ENCODE measurements at regions not wholly inside any gene's neighbourhood (a gene's known extent, or its start where the extent isn't known, plus 50 kb on each side); places are given as distances from the start of the nearest gene placed in this dataset.

- Histone ChIP-seq H3K9ac (ENCODE audit: low read depth in 1 of 2, low read length in 2 of 2) (no peak overlapping the region), H3K36me3 (ENCODE audit: control insufficient read depth in 4 of 4, insufficient read depth in 3 of 4, low read depth in 1 of 4, low read length in 3 of 4) (no peaks in the 10 kb centered on the region), H3K9me3 (ENCODE audit: control insufficient read depth in 4 of 4, low read length in 3 of 4) (no peaks in the 10 kb centered on the region), H3K4me1 (ENCODE audit: control insufficient read depth in 4 of 4, insufficient read depth in 4 of 4, low read length in 3 of 4) (peaks cover 0 to 4% (median 4%) of the 10 kb centered on the region in 4 donors), H3K27ac (ENCODE audit: low read depth in 1 of 2, low read length in 2 of 2) (no peak overlapping the region), H3K4me3 (ENCODE audit: low read depth in 1 of 3, low read length in 3 of 3) (no peak overlapping the region), H3K27me3 (ENCODE audit: control insufficient read depth in 4 of 4, insufficient read depth in 4 of 4, low read length in 3 of 4) (no peaks in the 10 kb centered on the region)
- DNase-seq (ENCODE audit: low spot score), result no peak
- TF ChIP-seq SP1 (IDR thresholded peaks at IDR 0.05), result no peak
- 82% methylated on average over 7 of the region's 7 CpGs for WGBS
Observed at GRCh38 chr2:16607301-16607700, 58.3 kb downstream of the CYRIA start.

DNA sequence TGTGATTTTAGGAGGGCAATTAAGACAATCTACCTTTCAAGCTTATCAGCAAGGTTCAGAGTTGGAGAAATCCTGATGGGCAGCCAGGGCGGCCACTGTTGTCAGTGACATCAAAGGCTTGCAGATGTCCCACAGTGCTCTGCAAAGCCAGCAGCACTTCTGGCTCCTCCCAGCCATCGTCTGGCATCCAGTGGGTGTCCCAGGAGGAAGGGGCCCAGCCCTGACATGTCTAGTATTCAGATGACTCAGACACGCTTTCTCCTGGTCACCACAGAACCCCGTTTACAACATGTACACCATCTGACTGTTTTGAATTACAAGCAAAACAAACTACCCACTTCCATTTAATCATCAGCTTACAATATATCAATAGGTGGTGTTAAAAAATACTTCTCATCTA, 61.4 kb downstream of the CYRIA start:
- H3K27ac ChIP-seq (ENCODE audit: low read depth in 1 of 2, low read length in 2 of 2), result no peak overlapping the region
- no peak for DNase-seq (ENCODE audit: low spot score)
- peaks cover 0 to 4% (median 4%) of the 10 kb centered on the region in 4 donors for H3K4me1 ChIP-seq (ENCODE audit: control insufficient read depth in 4 of 4, insufficient read depth in 4 of 4, low read length in 3 of 4)
- no peak overlapping the region for H3K9ac ChIP-seq (ENCODE audit: low read depth in 1 of 2, low read length in 2 of 2)
- 85% methylated on average over 4 of the region's 4 CpGs for WGBS
- H3K36me3 ChIP-seq (ENCODE audit: control insufficient read depth in 4 of 4, insufficient read depth in 3 of 4, low read depth in 1 of 4, low read length in 3 of 4), result no peaks in the 10 kb centered on the region
- H3K9me3 ChIP-seq (ENCODE audit: control insufficient read depth in 4 of 4, low read length in 3 of 4), result no peaks in the 10 kb centered on the region
- no peak for TF ChIP-seq EGR1 (IDR thresholded peaks at IDR 0.05; ENCODE audit: low read depth in 2 of 2)
- TF ChIP-seq, protein P1, sequence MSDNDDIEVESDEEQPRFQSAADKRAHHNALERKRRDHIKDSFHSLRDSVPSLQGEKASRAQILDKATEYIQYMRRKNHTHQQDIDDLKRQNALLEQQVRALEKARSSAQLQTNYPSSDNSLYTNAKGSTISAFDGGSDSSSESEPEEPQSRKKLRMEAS (IDR thresholded peaks at IDR 0.05), result no peak
- no peak for TF ChIP-seq FOXA2 (IDR thresholded peaks at IDR 0.05)
- TF ChIP-seq, protein P2, sequence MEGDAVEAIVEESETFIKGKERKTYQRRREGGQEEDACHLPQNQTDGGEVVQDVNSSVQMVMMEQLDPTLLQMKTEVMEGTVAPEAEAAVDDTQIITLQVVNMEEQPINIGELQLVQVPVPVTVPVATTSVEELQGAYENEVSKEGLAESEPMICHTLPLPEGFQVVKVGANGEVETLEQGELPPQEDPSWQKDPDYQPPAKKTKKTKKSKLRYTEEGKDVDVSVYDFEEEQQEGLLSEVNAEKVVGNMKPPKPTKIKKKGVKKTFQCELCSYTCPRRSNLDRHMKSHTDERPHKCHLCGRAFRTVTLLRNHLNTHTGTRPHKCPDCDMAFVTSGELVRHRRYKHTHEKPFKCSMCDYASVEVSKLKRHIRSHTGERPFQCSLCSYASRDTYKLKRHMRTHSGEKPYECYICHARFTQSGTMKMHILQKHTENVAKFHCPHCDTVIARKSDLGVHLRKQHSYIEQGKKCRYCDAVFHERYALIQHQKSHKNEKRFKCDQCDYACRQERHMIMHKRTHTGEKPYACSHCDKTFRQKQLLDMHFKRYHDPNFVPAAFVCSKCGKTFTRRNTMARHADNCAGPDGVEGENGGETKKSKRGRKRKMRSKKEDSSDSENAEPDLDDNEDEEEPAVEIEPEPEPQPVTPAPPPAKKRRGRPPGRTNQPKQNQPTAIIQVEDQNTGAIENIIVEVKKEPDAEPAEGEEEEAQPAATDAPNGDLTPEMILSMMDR (IDR thresholded peaks at IDR 0.05; ENCODE audit: low read depth, low read length, missing input control), result no peak
- no peak for TF ChIP-seq TAF1 (conservative IDR thresholded peaks at IDR 0.05)
- TF ChIP-seq, protein P3, sequence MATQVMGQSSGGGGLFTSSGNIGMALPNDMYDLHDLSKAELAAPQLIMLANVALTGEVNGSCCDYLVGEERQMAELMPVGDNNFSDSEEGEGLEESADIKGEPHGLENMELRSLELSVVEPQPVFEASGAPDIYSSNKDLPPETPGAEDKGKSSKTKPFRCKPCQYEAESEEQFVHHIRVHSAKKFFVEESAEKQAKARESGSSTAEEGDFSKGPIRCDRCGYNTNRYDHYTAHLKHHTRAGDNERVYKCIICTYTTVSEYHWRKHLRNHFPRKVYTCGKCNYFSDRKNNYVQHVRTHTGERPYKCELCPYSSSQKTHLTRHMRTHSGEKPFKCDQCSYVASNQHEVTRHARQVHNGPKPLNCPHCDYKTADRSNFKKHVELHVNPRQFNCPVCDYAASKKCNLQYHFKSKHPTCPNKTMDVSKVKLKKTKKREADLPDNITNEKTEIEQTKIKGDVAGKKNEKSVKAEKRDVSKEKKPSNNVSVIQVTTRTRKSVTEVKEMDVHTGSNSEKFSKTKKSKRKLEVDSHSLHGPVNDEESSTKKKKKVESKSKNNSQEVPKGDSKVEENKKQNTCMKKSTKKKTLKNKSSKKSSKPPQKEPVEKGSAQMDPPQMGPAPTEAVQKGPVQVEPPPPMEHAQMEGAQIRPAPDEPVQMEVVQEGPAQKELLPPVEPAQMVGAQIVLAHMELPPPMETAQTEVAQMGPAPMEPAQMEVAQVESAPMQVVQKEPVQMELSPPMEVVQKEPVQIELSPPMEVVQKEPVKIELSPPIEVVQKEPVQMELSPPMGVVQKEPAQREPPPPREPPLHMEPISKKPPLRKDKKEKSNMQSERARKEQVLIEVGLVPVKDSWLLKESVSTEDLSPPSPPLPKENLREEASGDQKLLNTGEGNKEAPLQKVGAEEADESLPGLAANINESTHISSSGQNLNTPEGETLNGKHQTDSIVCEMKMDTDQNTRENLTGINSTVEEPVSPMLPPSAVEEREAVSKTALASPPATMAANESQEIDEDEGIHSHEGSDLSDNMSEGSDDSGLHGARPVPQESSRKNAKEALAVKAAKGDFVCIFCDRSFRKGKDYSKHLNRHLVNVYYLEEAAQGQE (IDR thresholded peaks at IDR 0.05), result no peak
- TF ChIP-seq, protein P4, sequence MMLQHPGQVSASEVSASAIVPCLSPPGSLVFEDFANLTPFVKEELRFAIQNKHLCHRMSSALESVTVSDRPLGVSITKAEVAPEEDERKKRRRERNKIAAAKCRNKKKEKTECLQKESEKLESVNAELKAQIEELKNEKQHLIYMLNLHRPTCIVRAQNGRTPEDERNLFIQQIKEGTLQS (IDR thresholded peaks at IDR 0.05), result no peak
- no peak for TF ChIP-seq HNF4A (conservative IDR thresholded peaks at IDR 0.05)
- no peak for TF ChIP-seq YY1 (IDR thresholded peaks at IDR 0.05)
- TF ChIP-seq FOXA1 (IDR thresholded peaks at IDR 0.05), result no peak
- no peak for TF ChIP-seq RAD21 (IDR thresholded peaks at IDR 0.05)
- no peaks in the 10 kb centered on the region for H3K27me3 ChIP-seq (ENCODE audit: control insufficient read depth in 4 of 4, insufficient read depth in 4 of 4, low read length in 3 of 4)
- no peak overlapping the region for H3K4me3 ChIP-seq (ENCODE audit: low read depth in 1 of 3, low read length in 3 of 3)

- DNase-seq (ENCODE audit: low spot score), result no peak
- no peak overlapping the region for H3K4me3 ChIP-seq (ENCODE audit: low read depth in 1 of 3, low read length in 3 of 3)
- 77% methylated on average over 3 of the region's 3 CpGs for WGBS
- H3K9ac ChIP-seq (ENCODE audit: low read depth in 1 of 2, low read length in 2 of 2), result no peak overlapping the region
- H3K9me3 ChIP-seq (ENCODE audit: control insufficient read depth in 4 of 4, low read length in 3 of 4), result no peaks in the 10 kb centered on the region
- no peak overlapping the region for H3K27ac ChIP-seq (ENCODE audit: low read depth in 1 of 2, low read length in 2 of 2)
- H3K27me3 ChIP-seq (ENCODE audit: control insufficient read depth in 4 of 4, insufficient read depth in 4 of 4, low read length in 3 of 4), result no peaks in the 10 kb centered on the region
- no peaks in the 10 kb centered on the region for H3K4me1 ChIP-seq (ENCODE audit: control insufficient read depth in 4 of 4, insufficient read depth in 4 of 4, low read length in 3 of 4)
- H3K36me3 ChIP-seq (ENCODE audit: control insufficient read depth in 4 of 4, insufficient read depth in 3 of 4, low read depth in 1 of 4, low read length in 3 of 4), result no peaks in the 10 kb centered on the region
- TF ChIP-seq FOXA2 (IDR thresholded peaks at IDR 0.05) (no peak), GABPA (IDR thresholded peaks at IDR 0.05 in 1 of 2, conservative IDR thresholded peaks at IDR 0.05 in 1 of 2) (no peak), EGR1 (IDR thresholded peaks at IDR 0.05; ENCODE audit: low read depth in 2 of 2) (no peak), SP1 (IDR thresholded peaks at IDR 0.05) (no peak), YY1 (IDR thresholded peaks at IDR 0.05) (no peak), RAD21 (IDR thresholded peaks at IDR 0.05) (no peak), RXRA (IDR thresholded peaks at IDR 0.05) (no peak), NR2F2 (IDR thresholded peaks at IDR 0.05) (no peak), HNF4G (IDR thresholded peaks at IDR 0.05) (no peak)
- TF ChIP-seq, protein P1 (IDR thresholded peaks at IDR 0.05), result no peak
- TF ChIP-seq, protein P3 (IDR thresholded peaks at IDR 0.05), result no peak
- TF ChIP-seq, protein P4 (IDR thresholded peaks at IDR 0.05), result no peak
Observed at GRCh38 chr2:16591370-16591933, 74.2 kb downstream of the CYRIA start.
